ENCODE measurements at regions not wholly inside any gene's neighbourhood (a gene's known extent, or its start where the extent isn't known, plus 50 kb on each side); places are given as distances from the start of the nearest gene placed in this dataset.

- TF ChIP-seq CTCF (IDR thresholded peaks at IDR 0.05 in 8 of 11, conservative IDR thresholded peaks at IDR 0.05 in 3 of 11) (no peak), POLR2A (IDR thresholded peaks at IDR 0.05) (no peak)
These were observed 281.7 kb downstream of the CDC5L start for GRCh38 chr6:44668976-44669934.
